GM12878 (cell line): ENCODE measurements at regions not wholly inside any gene's neighbourhood (a gene's known extent, or its start where the extent isn't known, plus 50 kb on each side); places are given as distances from the start of the nearest gene placed in this dataset.
A peak's percentile ranks its signal among the peaks of the same experiment; 100 is the strongest.
"Not testable (repeated sequence)": the region's sequence is repeated elsewhere in the genome, so short reads cannot be mapped to it uniquely, and the experiment has no call there.

Experiments
- ATAC-seq: fragments of 200-7000 bp; cut with Tn5 transposase; 3 replicates; pipeline ENCODE4 v1.9.1; 2020; ENCODE audit warnings: mild to moderate bottlenecking, moderate library complexity
- BruUV-seq: library from RNA; stranded (reverse); fragments of 400-500 nt; replicated peaks from 2 replicates; lab custom pipeline; 2021; lab: Mats Ljungman, UMichigan
- CTCF ChIA-PET: fragments of 300-600 bp; sonication (Branson Sonifier 250); formaldehyde crosslinking; extraction: SDS; loops from one replicate; lab custom pipeline; 2021; ENCODE audit warnings: inconsistent platforms; lab: Yijun Ruan, JAX
- POLR2A ChIA-PET: fragments of 350-600 bp; formaldehyde crosslinking; extraction: SDS; loops from one replicate; lab custom pipeline; 2021; ENCODE audit warnings: inconsistent platforms; lab: Charles Lee
- RAD21 ChIA-PET: fragments of 300-600 bp; sonication (Branson Sonifier 250); formaldehyde crosslinking; loops from one replicate; lab custom pipeline; 2023; ENCODE audit warnings: antibody characterized with exemption; ENCODE audit not compliant: unreplicated experiment; lab: Charles Lee
- SMC1A ChIA-PET: fragments of 300-600 bp; sonication (Branson Sonifier 250); formaldehyde crosslinking; loops from one replicate; lab custom pipeline; 2023; ENCODE audit not compliant: unreplicated experiment, uncharacterized antibody; lab: Charles Lee
- DNase-seq: peaks from one replicate; pipeline ENCODE4 v3.0.0-alpha.2; 2011; ENCODE audit warnings: low read depth, low spot score
- FAIRE-seq: peaks from 3 replicates; lab custom pipeline; 2011; peaks lifted over from hg19 to GRCh38; lab: Jason Lieb, UNC
- H2AFZ ChIP-seq: 2 replicates; pipeline ENCODE4 v1.6.0; 2011; ENCODE audit warnings: low read depth, low read length, control low read depth; ENCODE audit not compliant: control insufficient read depth
- H3K27ac ChIP-seq: 2 replicates; pipeline ENCODE4 v1.5.1; 2011; ENCODE audit warnings: control low read depth; ENCODE audit not compliant: control insufficient read depth, insufficient read depth
- H3K27me3 ChIP-seq, 2 experiments: replicated peaks in 1 of 2; 2 replicates each; pipeline versions ENCODE4 v1.6.0 to v1.6.1; 2011; ENCODE audit warnings: low read length in 1 of 2; ENCODE audit not compliant: control insufficient read depth in 2 of 2, insufficient read depth in 2 of 2
- H3K36me3 ChIP-seq, 2 experiments: 2 replicates each; pipeline ENCODE4 v1.5.1; 2011; ENCODE audit warnings: low read length in 1 of 2; ENCODE audit not compliant: control insufficient read depth in 2 of 2, insufficient read depth in 2 of 2
- H3K4me1 ChIP-seq: 2 replicates; pipeline ENCODE4 v1.6.1; 2011; ENCODE audit warnings: mild to moderate bottlenecking, low read length, moderate library complexity, mixed read lengths; ENCODE audit not compliant: control insufficient read depth, insufficient read depth
- H3K4me2 ChIP-seq: 2 replicates; pipeline ENCODE4 v1.6.0; 2011; ENCODE audit warnings: control low read depth; ENCODE audit not compliant: control insufficient read depth, insufficient read depth
- H3K4me3 ChIP-seq: fragments of 200-600 bp; sonication (generic); 2 replicates; pipeline ENCODE4 v1.5.1; 2016
- H3K79me2 ChIP-seq: 2 replicates; pipeline ENCODE4 v1.6.0; 2011; ENCODE audit warnings: low read length; ENCODE audit not compliant: control insufficient read depth, insufficient read depth
- H3K9ac ChIP-seq: 2 replicates; pipeline ENCODE4 v1.8.0; 2011; ENCODE audit warnings: low read length, control low read depth, mixed read lengths; ENCODE audit not compliant: control insufficient read depth, insufficient read depth
- H3K9me3 ChIP-seq: replicated peaks from 3 replicates; pipeline ENCODE4 v1.5.1; 2011; ENCODE audit warnings: mild to moderate bottlenecking, low read length; ENCODE audit not compliant: control insufficient read depth, insufficient read depth
- H4K20me1 ChIP-seq: 2 replicates; pipeline ENCODE4 v1.6.0; 2011; ENCODE audit not compliant: control insufficient read depth, insufficient read depth
- CBX3 ChIP-seq: fragments of 200-600 bp; sonication (generic); IDR thresholded peaks from 2 replicates; pipeline ENCODE4 v1.6.1; 2016; ENCODE audit warnings: low read depth, borderline replicate concordance
- IKZF1 ChIP-seq: fragments of 450-650 bp; conservative IDR thresholded peaks from 2 replicates; pipeline ENCODE4 v1.6.1; 2017; ENCODE audit warnings: antibody characterized with exemption, mild to moderate bottlenecking
- MYB ChIP-seq: fragments of 150-350 bp; IDR thresholded peaks from 2 replicates; pipeline ENCODE4 v1.6.1; 2014; ENCODE audit warnings: mild to moderate bottlenecking, low read depth, low read length, borderline replicate concordance
- RAD21 ChIP-seq: IDR thresholded peaks from 2 replicates; pipeline ENCODE4 v1.6.1; 2011; ENCODE audit warnings: mild to moderate bottlenecking, low read depth, low read length, moderate library complexity; ENCODE audit not compliant: insufficient read depth
- RAD51 ChIP-seq: fragments of 450-650 bp; IDR thresholded peaks from 2 replicates; pipeline ENCODE4 v1.6.1; 2016; ENCODE audit warnings: moderate library complexity, mild to moderate bottlenecking, inconsistent platforms
- SPI1 ChIP-seq: IDR thresholded peaks from 2 replicates; pipeline ENCODE4 v1.6.1; 2011; ENCODE audit warnings: low read depth, mild to moderate bottlenecking, low read length, moderate library complexity, borderline replicate concordance; ENCODE audit not compliant: insufficient read depth
- ZNF274 ChIP-seq: IDR thresholded peaks from one replicate; pipeline ENCODE4 v1.8.0; 2011; ENCODE audit not compliant: insufficient read length, insufficient read depth
- WGBS: methylation state at CpG from one replicate; pipeline ENCODE4 v1.1.6; 2016; ENCODE audit warnings: low lambda C conversion rate; ENCODE audit not compliant: insufficient replicate concordance, insufficient coverage; ENCODE audit errors: missing lambda C conversion rate; 5-methylcytosine and 5-hydroxymethylcytosine counted together
- in situ Hi-C: fragments of 300-500 bp; cut with MboI; formaldehyde crosslinking; loops from 9 replicates; pipeline ENCODE4 v1.14.3; 2018; ENCODE audit warnings: mixed read lengths
- intact Hi-C: fragments of 100-400 bp; cut with micrococcal nuclease; formaldehyde crosslinking; loops from one replicate; pipeline ENCODE4 v1.14.2; 2022; ENCODE audit not compliant: unreplicated experiment
- TF ChIP-seq, protein P1 (sequence below): fragments of 450-650 bp; IDR thresholded peaks from 2 replicates; pipeline ENCODE4 v1.6.1; 2016; ENCODE audit warnings: mild to moderate bottlenecking, moderate library complexity, borderline replicate concordance
- TF ChIP-seq, protein P2 (sequence below): fragments of 450-650 bp; IDR thresholded peaks from 2 replicates; pipeline ENCODE4 v1.6.1; 2018; ENCODE audit warnings: borderline replicate concordance, mild to moderate bottlenecking; ENCODE audit not compliant: partially characterized antibody

DNA sequence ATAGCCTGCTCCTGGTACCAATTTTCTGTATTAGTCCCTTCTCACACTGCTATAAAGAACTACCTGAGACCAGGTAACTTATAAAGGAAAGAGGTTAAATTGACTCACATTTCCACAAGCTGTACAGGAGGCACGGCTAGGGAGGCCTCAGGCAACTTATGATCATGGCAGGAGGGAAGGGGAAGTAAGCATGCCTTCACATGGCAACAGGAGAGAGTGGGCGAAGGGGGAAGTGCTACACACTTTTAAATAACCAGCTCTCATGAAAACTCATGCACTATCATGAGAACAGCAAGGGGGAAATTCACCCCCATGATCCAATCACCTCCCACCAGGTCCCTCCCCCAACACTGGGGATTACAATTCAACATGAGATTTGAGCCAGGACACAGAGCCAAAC is 284.5 kb upstream of the KLF4 start:
- H3K79me2 ChIP-seq, H3K36me3 ChIP-seq, H3K27ac ChIP-seq, H3K9ac ChIP-seq, H3K9me3 ChIP-seq, FAIRE-seq, in situ Hi-C loops, BruUV-seq, H2AFZ ChIP-seq, DNase-seq, H3K27me3 ChIP-seq, H4K20me1 ChIP-seq, H3K4me3 ChIP-seq, H3K4me2 ChIP-seq, H3K4me1 ChIP-seq, ATAC-seq, intact Hi-C loops: not testable (repeated sequence)
- ChIA-PET RAD21 (interaction anchor here (1.0 to 1.5 kb wide), 2 partner anchors 10 to 23 kb away, joined by 3 to 4 read pairs; no protein-coding TSS in a partner anchor), CTCF (interaction anchor here (1.1 kb wide), 2 partner anchors 31 to 74 kb away, joined by 3 read pairs; no protein-coding TSS in a partner anchor), SMC1A (interaction anchor here (0.9 to 1.7 kb wide), 4 partner anchors 10 to 125 kb away, joined by 3 to 13 read pairs (median 4); no protein-coding TSS in a partner anchor), POLR2A (interaction anchor here (1.1 kb wide), 1 partner anchor 12 kb away, joined by 3 read pairs; no protein-coding TSS in a partner anchor)
- 0 out of 2 replicates have a peak, but pooled peaks have one; percentile 13 for TF ChIP-seq IKZF1
- peak; percentile 45; the same call in 1 of the 2 replicates for TF ChIP-seq SPI1
- WGBS = 3% methylated on average over 2 of the region's 2 CpGs

DNA sequence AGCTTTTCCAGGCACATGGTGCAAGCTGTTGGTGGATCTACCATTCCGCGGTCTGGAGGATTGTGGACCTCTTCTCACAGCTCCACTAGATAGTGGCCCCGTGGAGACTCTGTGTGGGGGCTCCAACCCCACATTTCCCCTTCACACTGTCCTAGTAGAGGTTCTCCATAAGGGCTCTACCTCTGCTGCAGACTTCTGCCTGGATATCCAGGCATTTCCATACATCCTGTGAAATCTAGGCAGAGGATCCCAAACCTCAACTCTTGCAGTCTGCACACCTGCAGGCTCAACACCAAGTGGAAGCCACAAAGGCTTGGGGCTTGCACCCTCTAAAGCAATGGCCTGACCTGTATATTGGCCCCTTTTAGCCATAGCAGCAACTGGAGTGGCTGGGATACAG is 283.4 kb upstream of the KLF4 start:
- 33% methylated on average over 3 of the region's 3 CpGs for WGBS
- ATAC-seq (no peak), FAIRE-seq (no peak), DNase-seq (no peak)
- Histone ChIP-seq H2AFZ (no peak overlapping the region), H3K4me3 (no peak overlapping the region), H3K79me2 (no peaks in the 10 kb centered on the region), H3K27ac (no peak overlapping the region), H3K4me1 (no peaks in the 10 kb centered on the region), H3K9me3 (no peaks in the 10 kb centered on the region; the same call in 2 of the 3 replicates), H3K27me3 (no peaks in the 10 kb centered on the region), H3K36me3 (no peaks in the 10 kb centered on the region), H3K4me2 (no peak overlapping the region), H3K9ac (no peak overlapping the region), H4K20me1 (no peaks in the 10 kb centered on the region)
- ChIA-PET RAD21 (interaction anchor here (1.4 kb wide), 1 partner anchor 8 kb away, joined by 5 read pairs; no protein-coding TSS in a partner anchor), POLR2A (no interaction called here), SMC1A (interaction anchor here (1.7 kb wide), 1 partner anchor 8 kb away, joined by 4 read pairs; no protein-coding TSS in a partner anchor), CTCF (no interaction called here)
- in situ Hi-C loops = no loop called here
- intact Hi-C loops = no loop called here
- no TSS peak for BruUV-seq
- TF ChIP-seq MYB = no peak
- TF ChIP-seq, protein P1, sequence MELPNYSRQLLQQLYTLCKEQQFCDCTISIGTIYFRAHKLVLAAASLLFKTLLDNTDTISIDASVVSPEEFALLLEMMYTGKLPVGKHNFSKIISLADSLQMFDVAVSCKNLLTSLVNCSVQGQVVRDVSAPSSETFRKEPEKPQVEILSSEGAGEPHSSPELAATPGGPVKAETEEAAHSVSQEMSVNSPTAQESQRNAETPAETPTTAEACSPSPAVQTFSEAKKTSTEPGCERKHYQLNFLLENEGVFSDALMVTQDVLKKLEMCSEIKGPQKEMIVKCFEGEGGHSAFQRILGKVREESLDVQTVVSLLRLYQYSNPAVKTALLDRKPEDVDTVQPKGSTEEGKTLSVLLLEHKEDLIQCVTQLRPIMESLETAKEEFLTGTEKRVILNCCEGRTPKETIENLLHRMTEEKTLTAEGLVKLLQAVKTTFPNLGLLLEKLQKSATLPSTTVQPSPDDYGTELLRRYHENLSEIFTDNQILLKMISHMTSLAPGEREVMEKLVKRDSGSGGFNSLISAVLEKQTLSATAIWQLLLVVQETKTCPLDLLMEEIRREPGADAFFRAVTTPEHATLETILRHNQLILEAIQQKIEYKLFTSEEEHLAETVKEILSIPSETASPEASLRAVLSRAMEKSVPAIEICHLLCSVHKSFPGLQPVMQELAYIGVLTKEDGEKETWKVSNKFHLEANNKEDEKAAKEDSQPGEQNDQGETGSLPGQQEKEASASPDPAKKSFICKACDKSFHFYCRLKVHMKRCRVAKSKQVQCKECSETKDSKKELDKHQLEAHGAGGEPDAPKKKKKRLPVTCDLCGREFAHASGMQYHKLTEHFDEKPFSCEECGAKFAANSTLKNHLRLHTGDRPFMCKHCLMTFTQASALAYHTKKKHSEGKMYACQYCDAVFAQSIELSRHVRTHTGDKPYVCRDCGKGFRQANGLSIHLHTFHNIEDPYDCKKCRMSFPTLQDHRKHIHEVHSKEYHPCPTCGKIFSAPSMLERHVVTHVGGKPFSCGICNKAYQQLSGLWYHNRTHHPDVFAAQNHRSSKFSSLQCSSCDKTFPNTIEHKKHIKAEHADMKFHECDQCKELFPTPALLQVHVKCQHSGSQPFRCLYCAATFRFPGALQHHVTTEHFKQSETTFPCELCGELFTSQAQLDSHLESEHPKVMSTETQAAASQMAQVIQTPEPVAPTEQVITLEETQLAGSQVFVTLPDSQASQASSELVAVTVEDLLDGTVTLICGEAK = no peak
- TF ChIP-seq ZNF274 = no peak
- TF ChIP-seq CBX3 = no peak
- no peak for TF ChIP-seq RAD21
- TF ChIP-seq, protein P2, sequence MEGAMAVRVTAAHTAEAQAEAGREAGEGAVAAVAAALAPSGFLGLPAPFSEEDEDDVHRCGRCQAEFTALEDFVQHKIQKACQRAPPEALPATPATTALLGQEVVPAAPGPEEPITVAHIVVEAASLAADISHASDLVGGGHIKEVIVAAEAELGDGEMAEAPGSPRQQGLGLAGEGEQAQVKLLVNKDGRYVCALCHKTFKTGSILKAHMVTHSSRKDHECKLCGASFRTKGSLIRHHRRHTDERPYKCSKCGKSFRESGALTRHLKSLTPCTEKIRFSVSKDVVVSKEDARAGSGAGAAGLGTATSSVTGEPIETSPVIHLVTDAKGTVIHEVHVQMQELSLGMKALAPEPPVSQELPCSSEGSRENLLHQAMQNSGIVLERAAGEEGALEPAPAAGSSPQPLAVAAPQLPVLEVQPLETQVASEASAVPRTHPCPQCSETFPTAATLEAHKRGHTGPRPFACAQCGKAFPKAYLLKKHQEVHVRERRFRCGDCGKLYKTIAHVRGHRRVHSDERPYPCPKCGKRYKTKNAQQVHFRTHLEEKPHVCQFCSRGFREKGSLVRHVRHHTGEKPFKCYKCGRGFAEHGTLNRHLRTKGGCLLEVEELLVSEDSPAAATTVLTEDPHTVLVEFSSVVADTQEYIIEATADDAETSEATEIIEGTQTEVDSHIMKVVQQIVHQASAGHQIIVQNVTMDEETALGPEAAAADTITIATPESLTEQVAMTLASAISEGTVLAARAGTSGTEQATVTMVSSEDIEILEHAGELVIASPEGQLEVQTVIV = no peak
- TF ChIP-seq RAD51 = no peak
